Ovary (tissue), 7 donors: ENCODE measurements at regions not wholly inside any gene's neighbourhood (a gene's known extent, or its start where the extent isn't known, plus 50 kb on each side); places are given as distances from the start of the nearest gene placed in this dataset.

Experiments
- DNase-seq, 5 donors: peaks; one replicate each; pipeline ENCODE4 v3.0.0-alpha.2; 2019 to 2020
- H3K27ac ChIP-seq, 2 donors: fragments of 200-600 bp; one replicate each; pipeline versions ENCODE4 v1.5.1 to v1.8.0; 2019 to 2022
- H3K27me3 ChIP-seq: fragments of 200-600 bp; one replicate; pipeline ENCODE4 v1.8.0; 2022
- H3K36me3 ChIP-seq: fragments of 200-600 bp; sonication (generic); one replicate; pipeline ENCODE4 v1.5.1; 2019
- H3K4me1 ChIP-seq: one replicate; pipeline ENCODE4 v1.8.1; 2013; ENCODE audit warnings: mild to moderate bottlenecking, moderate library complexity; ENCODE audit not compliant: insufficient read depth
- H3K4me3 ChIP-seq: fragments of 200-600 bp; sonication (generic); one replicate; pipeline ENCODE4 v1.5.1; 2017
- H3K9me3 ChIP-seq, 2 donors: fragments of 200-600 bp in 1 of 2; sonication (generic) in 1 of 2; one replicate each; pipeline versions ENCODE4 v1.5.1 to v1.8.1; 2013 to 2019; ENCODE audit warnings: mild to moderate bottlenecking in 1 of 2, moderate library complexity in 1 of 2
- EP300 ChIP-seq: sonication (generic); formaldehyde crosslinking; IDR thresholded peaks from one replicate; pipeline ENCODE4 v1.6.1; 2017; ENCODE audit warnings: antibody characterized with exemption
- POLR2A ChIP-seq: fragments of 450-650 bp; IDR thresholded peaks from one replicate; pipeline ENCODE4 v1.6.1; 2017; ENCODE audit warnings: antibody characterized with exemption, mild to moderate bottlenecking, moderate library complexity
- WGBS, 3 donors: extraction: QIAGEN DNeasy Blood & Tissue Kit in 1 of 3; methylation state at CpG; one replicate each; pipeline versions ENCODE4 v1.1.5 to v1.1.7; 2013 to 2017; 5-methylcytosine and 5-hydroxymethylcytosine counted together
- intact Hi-C, 4 donors: fragments of 100-400 bp; cut with DNase I; formaldehyde crosslinking; loops; one replicate each; pipeline versions ENCODE4 v1.11.0 to v1.15.1; 2022 to 2023
- TF ChIP-seq, protein P1 (sequence below), 3 donors: fragments of 450-650 bp in 2 of 3; fragments of 200-600 bp in 1 of 3; IDR thresholded peaks; one replicate each; pipeline versions ENCODE4 v1.5.1 to v1.8.0; 2016 to 2022; ENCODE audit warnings: antibody characterized with exemption in 3 of 3, mild to moderate bottlenecking in 1 of 3
- donor health status: DM: no; HTN: no; CAD: no; lungs with moderate emphysema.
- donor health status: DM: no; HTN: no; CAD: no.
- donor health status: Bipolar disorder and iron deficiency.
- donor health status: DM: no; HTN: no; CAD: no.
- donor health status: DM: yes; HTN: yes; CAD: no.

DNA sequence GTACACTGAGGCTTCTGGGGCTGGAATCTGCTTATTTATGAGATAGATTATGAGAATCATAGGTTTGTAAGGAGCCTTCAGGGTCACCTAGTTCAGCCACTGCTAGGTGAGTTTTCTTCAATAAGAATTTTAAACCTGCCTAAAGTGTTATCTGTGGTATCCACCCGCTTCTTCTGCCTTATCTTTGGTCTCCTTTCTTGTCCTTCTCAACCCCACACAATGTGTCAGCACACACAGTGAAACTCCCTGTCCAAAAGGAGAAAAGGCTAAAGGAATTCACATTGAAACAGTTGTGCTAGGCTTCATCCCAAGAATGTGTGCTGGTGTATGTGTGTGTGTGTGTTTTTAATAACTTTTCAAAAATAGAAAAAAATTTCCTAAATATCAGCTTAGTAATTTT is 259.3 kb upstream of the BTG1 start:
- Histone ChIP-seq H3K27me3 (no peaks in the 10 kb centered on the region), H3K27ac (no peak overlapping the region), H3K4me1 (no peaks in the 10 kb centered on the region), H3K9me3 (no peaks in the 10 kb centered on the region), H3K36me3 (no peaks in the 10 kb centered on the region), H3K4me3 (no peak overlapping the region)
- intact Hi-C loops = no loop called here
- TF ChIP-seq EP300 (no peak), POLR2A (no peak)
- TF ChIP-seq, protein P1, sequence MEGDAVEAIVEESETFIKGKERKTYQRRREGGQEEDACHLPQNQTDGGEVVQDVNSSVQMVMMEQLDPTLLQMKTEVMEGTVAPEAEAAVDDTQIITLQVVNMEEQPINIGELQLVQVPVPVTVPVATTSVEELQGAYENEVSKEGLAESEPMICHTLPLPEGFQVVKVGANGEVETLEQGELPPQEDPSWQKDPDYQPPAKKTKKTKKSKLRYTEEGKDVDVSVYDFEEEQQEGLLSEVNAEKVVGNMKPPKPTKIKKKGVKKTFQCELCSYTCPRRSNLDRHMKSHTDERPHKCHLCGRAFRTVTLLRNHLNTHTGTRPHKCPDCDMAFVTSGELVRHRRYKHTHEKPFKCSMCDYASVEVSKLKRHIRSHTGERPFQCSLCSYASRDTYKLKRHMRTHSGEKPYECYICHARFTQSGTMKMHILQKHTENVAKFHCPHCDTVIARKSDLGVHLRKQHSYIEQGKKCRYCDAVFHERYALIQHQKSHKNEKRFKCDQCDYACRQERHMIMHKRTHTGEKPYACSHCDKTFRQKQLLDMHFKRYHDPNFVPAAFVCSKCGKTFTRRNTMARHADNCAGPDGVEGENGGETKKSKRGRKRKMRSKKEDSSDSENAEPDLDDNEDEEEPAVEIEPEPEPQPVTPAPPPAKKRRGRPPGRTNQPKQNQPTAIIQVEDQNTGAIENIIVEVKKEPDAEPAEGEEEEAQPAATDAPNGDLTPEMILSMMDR (IDR thresholded peaks at IDR 0.05) = no peak
- no peak for DNase-seq
- 71 to 89% (median 83%) methylated on average over 1 of the region's 1 CpG for WGBS, 3 donors

DNA sequence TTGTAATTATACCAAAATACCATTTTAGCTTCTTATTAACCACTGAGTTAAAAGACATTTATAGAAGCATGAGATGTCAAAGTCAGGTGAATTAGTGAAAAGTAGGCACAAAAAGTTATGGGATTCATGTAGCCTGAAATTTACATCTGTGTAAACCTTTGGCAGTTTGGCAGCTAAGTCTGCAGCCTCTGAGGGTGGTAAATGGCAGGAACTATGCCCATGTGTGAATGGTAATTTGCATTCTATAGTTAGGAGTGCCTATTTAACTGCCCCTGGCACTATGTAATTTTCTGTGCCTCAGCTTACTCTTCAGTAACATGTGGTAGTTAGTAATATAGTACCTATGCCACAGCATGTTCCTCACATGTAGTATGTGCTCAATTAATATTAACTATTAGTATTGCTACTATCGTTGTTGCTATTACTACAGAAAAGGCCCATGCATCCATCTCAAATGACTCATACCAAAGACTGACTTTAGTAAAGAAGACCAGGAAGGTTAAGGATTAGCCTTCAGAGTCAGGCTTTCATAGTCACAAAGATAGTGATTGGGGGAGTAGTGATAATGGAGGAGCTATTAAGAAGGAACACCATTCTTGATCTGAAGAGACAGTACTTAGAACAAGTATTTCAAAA is 258.7 kb upstream of the BTG1 start:
- no peak for DNase-seq
- Histone ChIP-seq H3K36me3 (no peaks in the 10 kb centered on the region), H3K4me3 (no peak overlapping the region), H3K27me3 (no peaks in the 10 kb centered on the region), H3K4me1 (no peaks in the 10 kb centered on the region), H3K9me3 (no peaks in the 10 kb centered on the region), H3K27ac (no peak overlapping the region)
- intact Hi-C loops = no loop called here
- TF ChIP-seq EP300 (no peak), POLR2A (no peak)
- TF ChIP-seq, protein P1 (IDR thresholded peaks at IDR 0.05) = no peak
- WGBS, 3 donors = 89 to 97% (median 91%) methylated on average over 1 of the region's 1 CpG

DNA sequence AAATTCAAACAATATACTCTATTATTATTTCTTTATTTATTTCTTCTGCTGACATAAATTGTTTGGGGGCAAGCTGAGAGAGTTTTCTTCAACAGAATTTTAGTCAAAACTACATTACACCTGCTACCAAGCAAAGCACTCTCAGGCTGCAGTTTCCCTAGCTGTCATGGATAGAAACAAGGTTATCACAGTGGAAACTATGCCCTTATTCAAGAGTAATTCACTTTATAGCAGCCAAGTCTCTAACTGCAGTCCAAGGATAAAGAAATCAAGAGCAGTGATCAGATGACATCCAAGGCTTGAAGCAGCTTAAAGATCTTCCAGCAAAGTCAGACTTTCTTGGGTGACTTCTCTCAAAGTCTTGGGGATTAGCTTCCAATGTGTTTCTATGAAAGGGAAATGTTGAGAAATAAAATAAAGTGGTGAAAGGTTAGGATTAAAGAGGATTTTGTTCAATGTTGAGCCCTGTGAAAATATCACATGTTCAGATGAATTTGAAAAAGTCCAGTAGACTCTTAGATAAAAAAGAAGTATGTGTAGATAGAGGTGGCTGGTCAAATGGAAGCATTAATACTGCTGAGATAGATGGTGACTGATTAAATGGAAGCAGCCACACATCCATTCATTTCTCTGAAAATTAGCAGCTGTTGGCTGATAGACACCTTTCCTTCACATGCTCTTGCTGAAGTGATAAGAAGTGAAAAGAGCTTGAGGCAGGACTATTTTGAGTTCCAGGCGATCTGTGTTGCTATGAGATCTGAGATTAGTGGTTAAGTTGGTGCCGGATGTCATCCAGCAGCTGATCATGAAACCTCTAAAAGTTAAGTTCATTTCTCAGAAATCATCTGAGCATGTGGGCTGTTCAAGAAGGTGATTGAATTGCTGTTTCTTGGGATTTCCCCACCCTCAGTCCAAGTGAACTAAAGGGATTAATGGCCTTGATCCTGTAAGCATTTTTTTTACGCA is 257.8 kb upstream of the BTG1 start:
- WGBS, 3 donors = 88 to 91% (median 88%) methylated on average over 3 of the region's 3 CpGs
- H3K9me3 ChIP-seq = no peaks in the 10 kb centered on the region
- no peaks in the 10 kb centered on the region for H3K27me3 ChIP-seq
- no peak overlapping the region for H3K4me3 ChIP-seq
- H3K36me3 ChIP-seq = no peaks in the 10 kb centered on the region
- DNase-seq = no peak
- TF ChIP-seq, protein P1 (IDR thresholded peaks at IDR 0.05) = no peak
- TF ChIP-seq EP300 = no peak
- no peak for TF ChIP-seq POLR2A
- intact Hi-C loops = no loop called here
- no peak overlapping the region for H3K27ac ChIP-seq
- no peaks in the 10 kb centered on the region for H3K4me1 ChIP-seq

DNA sequence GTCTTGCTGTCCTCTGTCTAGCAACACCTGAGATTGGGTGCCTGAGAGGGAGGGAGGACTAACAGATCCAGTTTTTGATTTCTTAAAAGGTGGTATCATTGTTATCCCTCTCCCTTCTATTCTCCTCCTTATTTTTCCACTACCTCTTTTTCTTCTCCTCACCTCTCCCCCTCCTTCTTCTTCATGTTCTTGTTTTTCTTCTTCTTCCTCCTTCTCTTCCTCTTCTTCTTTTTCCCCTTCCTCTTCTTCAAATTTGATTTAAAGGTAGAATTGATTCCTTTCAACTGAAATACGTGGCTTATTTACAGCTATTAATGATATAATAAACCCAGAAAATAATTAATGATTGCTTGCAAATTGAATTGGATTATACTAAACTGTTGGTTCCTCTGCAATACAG is 256.8 kb upstream of the BTG1 start:
- 37 to 95% (median 45%) methylated on average over 1 of the region's 1 CpG for WGBS, 3 donors
- no peak for DNase-seq
- Histone ChIP-seq H3K9me3 (no peaks in the 10 kb centered on the region), H3K4me3 (no peak overlapping the region), H3K27ac (no peak overlapping the region), H3K4me1 (no peaks in the 10 kb centered on the region), H3K36me3 (no peaks in the 10 kb centered on the region), H3K27me3 (no peaks in the 10 kb centered on the region)
- intact Hi-C loops = no loop called here
- TF ChIP-seq, protein P1 (IDR thresholded peaks at IDR 0.05) = no peak
- TF ChIP-seq EP300 = no peak
- no peak for TF ChIP-seq POLR2A
